Thyroid gland (tissue), 4 donors: ENCODE measurements at regions not wholly inside any gene's neighbourhood (a gene's known extent, or its start where the extent isn't known, plus 50 kb on each side); places are given as distances from the start of the nearest gene placed in this dataset.

Experiments
- POLR2A ChIP-seq, 2 donors: fragments of 450-650 bp; IDR thresholded peaks; one replicate each; pipeline ENCODE4 v1.6.1; 2017; ENCODE audit warnings: antibody characterized with exemption in 2 of 2, mild to moderate bottlenecking in 2 of 2, moderate library complexity in 1 of 2
- TF ChIP-seq, protein P1 (sequence below), 6 experiments: fragments of 200-600 bp in 3 of 6; fragments of 450-650 bp in 3 of 6; sonication (generic) in 3 of 6; IDR thresholded peaks; one replicate each; pipeline ENCODE4 v1.5.1; 2016 to 2019; ENCODE audit warnings: antibody characterized with exemption in 6 of 6, mild to moderate bottlenecking in 2 of 6, inconsistent platforms in 1 of 6, moderate library complexity in 1 of 6

- TF ChIP-seq, protein P1, sequence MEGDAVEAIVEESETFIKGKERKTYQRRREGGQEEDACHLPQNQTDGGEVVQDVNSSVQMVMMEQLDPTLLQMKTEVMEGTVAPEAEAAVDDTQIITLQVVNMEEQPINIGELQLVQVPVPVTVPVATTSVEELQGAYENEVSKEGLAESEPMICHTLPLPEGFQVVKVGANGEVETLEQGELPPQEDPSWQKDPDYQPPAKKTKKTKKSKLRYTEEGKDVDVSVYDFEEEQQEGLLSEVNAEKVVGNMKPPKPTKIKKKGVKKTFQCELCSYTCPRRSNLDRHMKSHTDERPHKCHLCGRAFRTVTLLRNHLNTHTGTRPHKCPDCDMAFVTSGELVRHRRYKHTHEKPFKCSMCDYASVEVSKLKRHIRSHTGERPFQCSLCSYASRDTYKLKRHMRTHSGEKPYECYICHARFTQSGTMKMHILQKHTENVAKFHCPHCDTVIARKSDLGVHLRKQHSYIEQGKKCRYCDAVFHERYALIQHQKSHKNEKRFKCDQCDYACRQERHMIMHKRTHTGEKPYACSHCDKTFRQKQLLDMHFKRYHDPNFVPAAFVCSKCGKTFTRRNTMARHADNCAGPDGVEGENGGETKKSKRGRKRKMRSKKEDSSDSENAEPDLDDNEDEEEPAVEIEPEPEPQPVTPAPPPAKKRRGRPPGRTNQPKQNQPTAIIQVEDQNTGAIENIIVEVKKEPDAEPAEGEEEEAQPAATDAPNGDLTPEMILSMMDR (IDR thresholded peaks at IDR 0.05) = no peak
- TF ChIP-seq POLR2A (IDR thresholded peaks at IDR 0.05) = no peak
Measured at GRCh38 chr12:46628176-46628575, 197.6 kb downstream of the SLC38A4 start.
